Pancreas (tissue), 10 donors: ENCODE measurements at regions not wholly inside any gene's neighbourhood (a gene's known extent, or its start where the extent isn't known, plus 50 kb on each side); places are given as distances from the start of the nearest gene placed in this dataset.

ENCODE experiments used
- ATAC-seq, 4 donors: fragments of 200-7000 bp; cut with Tn5 transposase; one replicate each; pipeline versions ENCODE4 v1.8.0 to v1.9.1; 2020; ENCODE audit warnings: mild to moderate bottlenecking in 4 of 4, moderate library complexity in 4 of 4
- DNase-seq, 6 donors: peaks; one replicate each; pipeline ENCODE4 v3.0.0-alpha.2; 2020
- FAIRE-seq: peaks from 2 replicates; lab custom pipeline; 2012; peaks lifted over from hg19 to GRCh38; lab: Jason Lieb, UNC
- H3K27ac ChIP-seq, 4 donors: fragments of 200-600 bp; sonication (generic); 1 replicate in 3 of 4; 2 replicates in 1 of 4; pipeline versions ENCODE4 v1.5.0 to v1.8.0; 2020
- H3K27me3 ChIP-seq, 4 donors: fragments of 200-600 bp; one replicate each; pipeline ENCODE4 v1.8.0; 2021
- H3K36me3 ChIP-seq, 3 donors: fragments of 200-600 bp; sonication (generic) in 1 of 3; one replicate each; pipeline versions ENCODE4 v1.5.0 to v1.8.0; 2020 to 2021
- H3K4me1 ChIP-seq, 3 donors: fragments of 200-600 bp; one replicate each; pipeline ENCODE4 v1.8.0; 2021
- H3K4me3 ChIP-seq, 4 donors: fragments of 200-600 bp; sonication (generic) in 2 of 4; one replicate each; pipeline versions ENCODE4 v1.5.0 to v1.8.0; 2020 to 2021
- H3K9me3 ChIP-seq, 4 donors: fragments of 200-600 bp; one replicate each; pipeline ENCODE4 v1.8.0; 2021
- WGBS, 2 donors: extraction: QIAGEN DNeasy Blood & Tissue Kit; methylation state at CpG; one replicate each; pipeline ENCODE4 v1.1.7; 2013; 5-methylcytosine and 5-hydroxymethylcytosine counted together
- intact Hi-C, 3 donors: fragments of 100-400 bp; cut with DNase I; formaldehyde crosslinking; loops; one replicate each; pipeline versions ENCODE4 v1.11.1 to v1.14.2; 2022
- TF ChIP-seq, protein P1 (sequence below), 4 donors: fragments of 200-600 bp; sonication (generic) in 3 of 4; IDR thresholded peaks; one replicate each; pipeline versions ENCODE4 v1.5.0 to v1.8.0; 2021; ENCODE audit warnings: antibody characterized with exemption in 4 of 4
- donor health status: healthy with polysubstance abuse.
- donor health status: DM: no; HTN: no; CAD: no; lungs with moderate emphysema.
- donor health status: DM: no; HTN: no; CAD: no.
- donor health status: control.
- donor health status: control.
- donor health status: Bipolar disorder and iron deficiency.
- donor health status: DM: yes; HTN: yes; CAD: no.
- donor health status: DM: no; HTN: no; CAD: no.
- donor health status: DM: no; HTN: no; CAD: no.
- donor health status: DM: yes; HTN: yes; CAD: no.

DNA sequence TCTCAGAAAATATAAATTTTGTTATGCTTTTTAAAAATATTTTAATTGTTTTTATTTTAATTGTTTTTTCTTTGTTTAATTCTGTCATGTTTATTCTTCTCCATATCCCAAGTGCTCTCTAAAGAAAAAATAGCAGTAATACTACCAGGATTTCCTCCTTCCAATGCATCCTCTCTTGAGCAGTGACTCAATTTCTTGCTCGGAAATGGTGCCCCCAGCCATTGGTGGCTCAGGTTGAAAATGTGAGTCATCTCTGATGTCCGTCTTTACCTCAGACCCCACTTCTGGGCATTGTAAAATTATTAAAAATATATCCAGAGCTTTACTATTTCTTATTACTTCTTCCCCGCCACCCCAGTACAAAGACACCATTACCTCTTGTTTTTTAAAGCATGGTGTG is 898.5 kb downstream of the METTL15 start:
- no peak for FAIRE-seq
- ATAC-seq: no peak
- H3K4me1 ChIP-seq: no peaks in the 10 kb centered on the region
- DNase-seq: no peak
- H3K27ac ChIP-seq: no peak overlapping the region
- no peaks in the 10 kb centered on the region for H3K36me3 ChIP-seq
- 77 to 90% methylated on average over 3 of the region's 3 CpGs for WGBS, 2 donors
- intact Hi-C loops: no loop called here
- no peaks in the 10 kb centered on the region for H3K9me3 ChIP-seq
- H3K27me3 ChIP-seq: no peaks in the 10 kb centered on the region
- TF ChIP-seq, protein P1, sequence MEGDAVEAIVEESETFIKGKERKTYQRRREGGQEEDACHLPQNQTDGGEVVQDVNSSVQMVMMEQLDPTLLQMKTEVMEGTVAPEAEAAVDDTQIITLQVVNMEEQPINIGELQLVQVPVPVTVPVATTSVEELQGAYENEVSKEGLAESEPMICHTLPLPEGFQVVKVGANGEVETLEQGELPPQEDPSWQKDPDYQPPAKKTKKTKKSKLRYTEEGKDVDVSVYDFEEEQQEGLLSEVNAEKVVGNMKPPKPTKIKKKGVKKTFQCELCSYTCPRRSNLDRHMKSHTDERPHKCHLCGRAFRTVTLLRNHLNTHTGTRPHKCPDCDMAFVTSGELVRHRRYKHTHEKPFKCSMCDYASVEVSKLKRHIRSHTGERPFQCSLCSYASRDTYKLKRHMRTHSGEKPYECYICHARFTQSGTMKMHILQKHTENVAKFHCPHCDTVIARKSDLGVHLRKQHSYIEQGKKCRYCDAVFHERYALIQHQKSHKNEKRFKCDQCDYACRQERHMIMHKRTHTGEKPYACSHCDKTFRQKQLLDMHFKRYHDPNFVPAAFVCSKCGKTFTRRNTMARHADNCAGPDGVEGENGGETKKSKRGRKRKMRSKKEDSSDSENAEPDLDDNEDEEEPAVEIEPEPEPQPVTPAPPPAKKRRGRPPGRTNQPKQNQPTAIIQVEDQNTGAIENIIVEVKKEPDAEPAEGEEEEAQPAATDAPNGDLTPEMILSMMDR (IDR thresholded peaks at IDR 0.05): no peak
- no peak overlapping the region for H3K4me3 ChIP-seq

DNA sequence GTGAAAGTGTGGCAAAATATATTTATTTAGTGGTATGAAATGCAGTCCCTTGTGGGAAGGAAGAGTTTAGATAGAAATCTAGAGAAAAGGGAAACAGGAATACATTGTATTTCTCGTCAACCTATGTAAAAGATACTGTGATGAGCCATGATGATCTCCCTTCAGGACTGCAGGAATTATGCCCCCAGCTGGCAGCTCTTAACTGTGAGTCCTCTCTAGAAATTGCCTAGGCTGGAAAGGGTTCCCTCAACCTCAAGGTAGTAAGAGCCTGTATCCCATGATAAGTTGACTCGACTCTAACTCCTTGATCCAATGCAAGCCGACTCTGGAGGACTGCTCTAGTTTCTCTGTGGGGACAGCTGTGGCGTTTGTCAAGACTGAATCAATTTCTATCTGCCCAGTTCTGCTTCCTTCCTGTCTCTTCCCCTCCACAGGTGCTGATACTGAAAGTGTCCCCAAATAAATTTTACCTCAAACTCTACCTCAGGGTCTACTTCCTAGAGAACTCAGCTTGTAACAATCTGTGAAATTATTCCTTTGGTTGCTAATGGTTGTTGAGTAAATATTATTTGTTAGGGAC is 897.3 kb downstream of the METTL15 start:
- Histone ChIP-seq H3K4me1 (no peaks in the 10 kb centered on the region), H3K4me3 (no peak overlapping the region), H3K27ac (no peak overlapping the region), H3K27me3 (no peaks in the 10 kb centered on the region), H3K36me3 (no peaks in the 10 kb centered on the region), H3K9me3 (no peaks in the 10 kb centered on the region)
- no peak for DNase-seq
- TF ChIP-seq, protein P1 (IDR thresholded peaks at IDR 0.05): no peak
- 72 to 74% methylated on average over 4 of the region's 4 CpGs for WGBS, 2 donors
- no peak for FAIRE-seq
- intact Hi-C loops: no loop called here
- no peak for ATAC-seq

DNA sequence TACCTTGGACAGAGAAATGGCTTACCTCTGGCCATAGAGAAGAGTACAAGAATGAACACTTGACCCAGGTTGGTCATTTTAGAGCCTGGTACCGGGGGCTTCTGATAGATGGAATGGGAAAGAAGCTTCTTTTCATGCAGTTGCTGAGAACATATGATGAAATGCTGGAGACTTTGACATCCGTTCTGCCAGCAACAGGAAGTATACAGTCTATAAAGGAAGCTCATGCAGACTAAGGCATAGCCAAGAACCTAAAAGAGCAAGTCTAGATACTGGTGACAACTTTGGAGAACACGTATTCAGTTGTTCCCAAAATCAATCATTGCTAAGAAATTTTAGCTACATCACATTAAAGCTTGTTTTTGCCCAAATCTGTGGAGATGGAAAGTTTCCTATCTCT is 894.6 kb downstream of the METTL15 start:
- no peak overlapping the region for H3K27ac ChIP-seq
- FAIRE-seq (no peak), ATAC-seq (no peak), DNase-seq (no peak)
- H3K4me1 ChIP-seq: no peaks in the 10 kb centered on the region
- no peak overlapping the region for H3K4me3 ChIP-seq
- H3K36me3 ChIP-seq: no peaks in the 10 kb centered on the region
- 62 to 77% methylated on average over 3 of the region's 3 CpGs for WGBS, 2 donors
- no peaks in the 10 kb centered on the region for H3K27me3 ChIP-seq
- H3K9me3 ChIP-seq: no peaks in the 10 kb centered on the region
- TF ChIP-seq, protein P1 (IDR thresholded peaks at IDR 0.05): no peak
- intact Hi-C loops: no loop called here

DNA sequence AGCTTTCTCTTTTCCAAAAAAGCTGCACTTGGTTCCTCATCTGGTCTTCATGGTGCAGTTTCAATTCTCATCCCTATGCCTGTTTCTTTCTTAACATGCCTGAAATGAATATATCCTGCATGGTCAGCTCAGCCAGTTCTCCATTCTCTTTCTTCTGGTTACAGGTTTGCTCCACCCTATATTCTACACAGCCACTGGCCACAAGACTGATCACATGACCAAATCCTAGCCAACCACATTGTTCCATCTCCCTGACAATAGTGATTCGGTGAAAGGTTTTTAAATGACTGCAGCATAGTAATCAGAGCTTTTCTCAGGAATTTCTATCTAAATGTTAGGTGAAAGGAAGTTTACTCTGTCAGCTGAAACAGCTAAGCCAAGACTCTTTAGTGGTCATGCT is 891.4 kb downstream of the METTL15 start:
- FAIRE-seq (no peak), ATAC-seq (no peak), DNase-seq (no peak)
- intact Hi-C loops: no loop called here
- H3K9me3 ChIP-seq: no peaks in the 10 kb centered on the region
- H3K27me3 ChIP-seq: no peaks in the 10 kb centered on the region
- no peak overlapping the region for H3K27ac ChIP-seq
- H3K4me3 ChIP-seq: no peak overlapping the region
- no peaks in the 10 kb centered on the region for H3K36me3 ChIP-seq
- TF ChIP-seq, protein P1 (IDR thresholded peaks at IDR 0.05): no peak
- WGBS, 2 donors: 93 to 95% methylated on average over 1 of the region's 1 CpG
- no peaks in the 10 kb centered on the region for H3K4me1 ChIP-seq

DNA sequence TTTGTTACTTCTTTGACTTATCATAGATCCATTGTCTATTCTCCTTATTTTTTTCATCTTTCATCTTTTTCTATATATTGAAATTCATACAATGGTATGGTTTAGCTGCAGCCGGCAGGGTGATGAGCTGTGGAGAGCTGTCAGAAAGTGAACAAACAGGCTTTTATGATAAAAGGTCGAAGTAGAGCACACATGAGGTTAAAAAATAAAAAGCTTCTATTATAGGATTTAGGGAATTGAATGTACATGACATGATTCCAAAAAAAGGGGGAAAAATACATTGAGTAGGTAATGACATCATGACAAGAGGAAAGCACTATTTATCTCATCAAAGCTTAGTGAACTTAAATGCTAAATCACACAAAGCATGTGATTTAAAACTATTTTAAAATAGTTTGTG is 884.8 kb downstream of the METTL15 start:
- no peak overlapping the region for H3K27ac ChIP-seq
- FAIRE-seq (no peak), DNase-seq (no peak), ATAC-seq (no peak)
- no peaks in the 10 kb centered on the region for H3K4me1 ChIP-seq
- H3K4me3 ChIP-seq: no peak overlapping the region
- 37 to 46% methylated on average over 2 of the region's 2 CpGs for WGBS, 2 donors
- intact Hi-C loops: no loop called here
- H3K36me3 ChIP-seq: no peaks in the 10 kb centered on the region
- H3K9me3 ChIP-seq: no peaks in the 10 kb centered on the region
- no peaks in the 10 kb centered on the region for H3K27me3 ChIP-seq
- TF ChIP-seq, protein P1 (IDR thresholded peaks at IDR 0.05): no peak
